ENCODE measurements at regions not wholly inside any gene's neighbourhood (a gene's known extent, or its start where the extent isn't known, plus 50 kb on each side); places are given as distances from the start of the nearest gene placed in this dataset.

GRCh38 chr15:25536801-25537611 is 98.2 kb upstream of the UBE3A start:
- DNase-seq, result no peak

GRCh38 chr15:25535866-25536265 is 97.0 kb upstream of the UBE3A start:
- no peak for DNase-seq
- H3K9me3 Mint-ChIP-seq (ENCODE audit: low read depth, unreplicated experiment), result peaks cover 2% of the 10 kb centered on the region
- H3K36me3 Mint-ChIP-seq (ENCODE audit: insufficient read depth, unreplicated experiment), result peaks cover 4% of the 10 kb centered on the region
- no TSS peak for BruUV-seq (replicated peaks)
- intact Hi-C loops (cut with micrococcal nuclease; ENCODE audit: unreplicated experiment), result no loop called here
- H3K27me3 Mint-ChIP-seq (ENCODE audit: unreplicated experiment), result no peaks in the 10 kb centered on the region
- H3K4me1 Mint-ChIP-seq (ENCODE audit: low read depth, unreplicated experiment), result no peaks in the 10 kb centered on the region
- H3K4me3 Mint-ChIP-seq (ENCODE audit: low read depth, unreplicated experiment), result no peak overlapping the region
- H3K27ac Mint-ChIP-seq (ENCODE audit: unreplicated experiment), result no peak overlapping the region
- no peak for TF ChIP-seq CTCF (IDR thresholded peaks at IDR 0.05; ENCODE audit: unreplicated experiment)
- CTCF ChIA-PET, result no interaction called here

More at GRCh38 chr15:25536801-25537611, 98.2 kb upstream of the UBE3A start:
- no peak for TF ChIP-seq CTCF (IDR thresholded peaks at IDR 0.05; ENCODE audit: unreplicated experiment)
- H3K9me3 Mint-ChIP-seq (ENCODE audit: low read depth, unreplicated experiment), result peaks cover 2% of the 10 kb centered on the region
- peaks cover 4% of the 10 kb centered on the region for H3K36me3 Mint-ChIP-seq (ENCODE audit: insufficient read depth, unreplicated experiment)
- no peaks in the 10 kb centered on the region for H3K27me3 Mint-ChIP-seq (ENCODE audit: unreplicated experiment)
- no peak overlapping the region for H3K4me3 Mint-ChIP-seq (ENCODE audit: low read depth, unreplicated experiment)
- CTCF ChIA-PET, result no interaction called here
- no peak overlapping the region for H3K27ac Mint-ChIP-seq (ENCODE audit: unreplicated experiment)
- no peaks in the 10 kb centered on the region for H3K4me1 Mint-ChIP-seq (ENCODE audit: low read depth, unreplicated experiment)
- no TSS peak for BruUV-seq (replicated peaks)
- intact Hi-C loops (cut with micrococcal nuclease; ENCODE audit: unreplicated experiment), result no loop called here

- CTCF ChIA-PET, result no interaction called here
- intact Hi-C loops (cut with micrococcal nuclease; ENCODE audit: unreplicated experiment), result no loop called here
- Mint-ChIP-seq H3K9me3 (ENCODE audit: low read depth, unreplicated experiment) (no peaks in the 10 kb centered on the region), H3K27me3 (ENCODE audit: unreplicated experiment) (no peaks in the 10 kb centered on the region), H3K4me3 (ENCODE audit: low read depth, unreplicated experiment) (no peak overlapping the region), H3K4me1 (ENCODE audit: low read depth, unreplicated experiment) (no peaks in the 10 kb centered on the region), H3K36me3 (ENCODE audit: insufficient read depth, unreplicated experiment) (no peaks in the 10 kb centered on the region), H3K27ac (ENCODE audit: unreplicated experiment) (no peak overlapping the region)
- no TSS peak for BruUV-seq (replicated peaks)
- TF ChIP-seq CTCF (IDR thresholded peaks at IDR 0.05; ENCODE audit: unreplicated experiment), result no peak
- DNase-seq, result no peak
Measured at GRCh38 chr15:25534293-25534692, 95.5 kb upstream of the UBE3A start.

DNA sequence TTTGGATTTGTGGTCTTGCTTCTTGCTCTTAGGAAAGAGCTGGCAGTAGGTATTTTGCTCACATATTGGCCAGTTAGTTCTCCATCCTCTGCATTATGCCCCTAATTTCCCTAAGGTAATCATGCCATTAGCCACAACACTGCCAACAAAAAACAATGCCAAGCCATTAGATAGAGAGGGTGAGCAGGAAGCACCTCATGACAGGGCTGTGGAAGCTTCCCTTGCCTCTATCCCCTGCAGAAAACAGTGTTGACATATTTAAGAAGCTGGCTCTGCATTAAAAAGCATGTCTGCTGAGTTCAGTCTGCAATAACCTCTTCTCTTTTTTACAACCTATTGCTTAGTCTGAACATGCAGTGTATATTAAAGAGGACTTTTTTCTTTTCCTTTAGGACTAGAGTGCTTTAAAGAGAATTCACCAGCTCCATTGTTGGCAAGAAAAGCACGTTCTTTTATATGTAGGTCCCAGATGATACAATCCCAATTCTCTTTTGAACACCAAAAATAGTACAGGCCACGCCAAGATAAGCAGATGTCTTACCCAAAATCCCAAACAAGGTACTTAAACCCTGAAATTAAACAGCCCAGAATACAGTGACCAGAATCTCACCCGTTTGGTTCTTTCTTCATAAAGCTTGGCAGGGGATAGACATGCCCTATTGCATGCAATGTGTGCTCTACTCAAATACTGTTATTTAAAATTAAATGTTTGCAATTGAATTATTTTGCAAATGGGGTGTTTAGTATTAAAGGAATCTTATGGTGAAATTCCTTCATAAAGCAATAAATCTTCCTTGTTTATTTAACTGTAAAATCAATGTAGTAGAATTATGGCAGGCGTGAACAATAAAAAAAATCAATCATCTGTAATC is 93.7 kb upstream of the UBE3A start:
- BruUV-seq (replicated peaks), result no TSS peak
- Mint-ChIP-seq H3K36me3 (ENCODE audit: insufficient read depth, unreplicated experiment) (no peaks in the 10 kb centered on the region), H3K9me3 (ENCODE audit: low read depth, unreplicated experiment) (no peaks in the 10 kb centered on the region), H3K27me3 (ENCODE audit: unreplicated experiment) (no peaks in the 10 kb centered on the region), H3K4me3 (ENCODE audit: low read depth, unreplicated experiment) (no peak overlapping the region), H3K4me1 (ENCODE audit: low read depth, unreplicated experiment) (no peaks in the 10 kb centered on the region), H3K27ac (ENCODE audit: unreplicated experiment) (no peak overlapping the region)
- no peak for DNase-seq
- CTCF ChIA-PET, result no interaction called here
- no peak for TF ChIP-seq CTCF (IDR thresholded peaks at IDR 0.05; ENCODE audit: unreplicated experiment)
- intact Hi-C loops (cut with micrococcal nuclease; ENCODE audit: unreplicated experiment), result no loop called here

Measured in Calu3 (cell line).